T-cell (primary cell): ENCODE measurements at regions not wholly inside any gene's neighbourhood (a gene's known extent, or its start where the extent isn't known, plus 50 kb on each side); places are given as distances from the start of the nearest gene placed in this dataset.

Source experiments
- ATAC-seq, 4 experiments: fragments of 200-7000 bp in 3 of 4; fragments of 150-1000 bp in 1 of 4; cut with Tn5 transposase; replicated peaks in 1 of 4; 1 replicate in 3 of 4; 2 replicates in 1 of 4; pipeline ENCODE4 v1.10.0; 2021; ENCODE audit warnings: moderate library complexity in 3 of 4, mild to moderate bottlenecking in 2 of 4, moderate number of reproducible peaks in 1 of 4
- CTCF ChIA-PET, 2 donors: fragments of 300-600 bp; sonication (Branson Sonifier 250); formaldehyde crosslinking; loops; one replicate each; lab custom pipeline; 2022; ENCODE audit warnings: antibody characterized with exemption in 2 of 2; lab: Charles Lee
- POLR2A ChIA-PET, 2 donors: fragments of 300-600 bp; sonication (Branson Sonifier 250); formaldehyde crosslinking; loops; one replicate each; lab custom pipeline; 2022; ENCODE audit warnings: antibody characterized with exemption in 2 of 2; lab: Charles Lee
- DNase-seq, 35 experiments: peaks; one replicate each; pipeline versions ENCODE4 v3.0.0 to v3.0.0-alpha.2; 2013 to 2023
- H3K27ac ChIP-seq: one replicate; pipeline ENCODE4 v1.5.1; 2013; ENCODE audit warnings: low read length
- H3K27me3 ChIP-seq, 2 experiments: replicated peaks in 1 of 2; 1 replicate in 1 of 2; 2 replicates in 1 of 2; pipeline versions ENCODE4 v1.6.1 to v1.7.0; 2013; ENCODE audit warnings: low read length in 1 of 2, mixed read lengths in 1 of 2; ENCODE audit not compliant: control insufficient read depth in 2 of 2, insufficient read depth in 2 of 2; ENCODE audit errors: extremely low read depth in 1 of 2
- H3K36me3 ChIP-seq, 2 donors: 1 replicate in 1 of 2; 2 replicates in 1 of 2; pipeline versions ENCODE4 v1.6.1 to v1.7.0; 2013; ENCODE audit warnings: low read length in 1 of 2; ENCODE audit not compliant: control insufficient read depth in 2 of 2, insufficient read depth in 1 of 2; ENCODE audit errors: extremely low read depth in 1 of 2
- H3K4me1 ChIP-seq, 2 experiments: 1 replicate in 1 of 2; 2 replicates in 1 of 2; pipeline versions ENCODE4 v1.6.1 to v1.7.0; 2013; ENCODE audit warnings: low read length in 2 of 2, mixed read lengths in 1 of 2; ENCODE audit not compliant: insufficient read depth in 2 of 2, control insufficient read depth in 1 of 2; ENCODE audit errors: extremely low read depth in 1 of 2
- H3K4me3 ChIP-seq, 2 donors: 1 replicate in 1 of 2; 2 replicates in 1 of 2; pipeline versions ENCODE4 v1.5.1 to v1.7.0; 2013; ENCODE audit warnings: mild to moderate bottlenecking in 2 of 2, low read length in 1 of 2, moderate library complexity in 1 of 2; ENCODE audit not compliant: control insufficient read depth in 1 of 2; ENCODE audit errors: extremely low read depth in 1 of 2
- H3K9me3 ChIP-seq: 2 replicates; pipeline ENCODE4 v1.7.0; 2013
- H3K27ac Mint-ChIP-seq, 2 donors: one replicate each; pipeline ENCODE4 v1.8.0; 2020 to 2021; ENCODE audit warnings: mild to moderate bottlenecking in 2 of 2, mixed read lengths in 2 of 2
- H3K27me3 Mint-ChIP-seq, 2 donors: one replicate each; pipeline ENCODE4 v1.8.0; 2021 to 2022; ENCODE audit warnings: mixed read lengths in 2 of 2
- H3K36me3 Mint-ChIP-seq: one replicate; pipeline ENCODE4 v1.8.0; 2021; ENCODE audit warnings: mixed read lengths
- H3K4me1 Mint-ChIP-seq, 3 donors: one replicate each; pipeline ENCODE4 v1.8.0; 2020 to 2022; ENCODE audit warnings: mixed read lengths in 3 of 3, mild to moderate bottlenecking in 1 of 3
- H3K4me3 Mint-ChIP-seq, 3 donors: one replicate each; pipeline ENCODE4 v1.8.0; 2020 to 2022; ENCODE audit warnings: mild to moderate bottlenecking in 3 of 3, mixed read lengths in 3 of 3, moderate library complexity in 3 of 3
- H3K9me3 Mint-ChIP-seq, 3 donors: one replicate each; pipeline ENCODE4 v1.8.0; 2020 to 2022; ENCODE audit warnings: mixed read lengths in 3 of 3
- WGBS: methylation state at CpG from one replicate; pipeline ENCODE4 v1.1.5; 2013; ENCODE audit warnings: missing lambda C conversion rate; ENCODE audit not compliant: insufficient coverage; 5-methylcytosine and 5-hydroxymethylcytosine counted together

DNA sequence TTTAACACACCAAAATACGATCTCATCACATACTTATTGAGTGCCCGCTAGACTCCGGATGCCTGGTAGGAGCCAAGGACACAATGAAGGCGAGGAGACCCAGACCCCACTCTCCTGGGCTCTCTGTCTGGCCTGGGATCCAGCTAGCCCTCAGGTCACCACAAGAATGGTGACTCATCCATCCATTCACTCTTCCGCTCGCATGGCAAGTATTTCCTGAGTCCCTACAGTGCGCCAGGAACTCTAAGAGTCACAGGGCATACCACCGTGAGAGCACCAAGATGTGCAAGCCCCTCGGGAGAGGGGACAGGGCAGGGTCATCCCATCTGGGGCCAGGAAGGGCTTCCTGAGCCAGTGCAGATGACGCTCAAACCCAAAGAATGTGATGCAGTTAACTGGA, 101.6 kb upstream of the PRR20G start:
- Histone ChIP-seq H3K4me1 (no peaks in the 10 kb centered on the region), H3K9me3 (no peaks in the 10 kb centered on the region), H3K4me3 (no peak overlapping the region), H3K27me3 (peaks cover 0 to 57% of the 10 kb centered on the region in 2 experiments), H3K36me3 (no peaks in the 10 kb centered on the region), H3K27ac (no peak overlapping the region)
- Mint-ChIP-seq H3K27me3 (peaks cover 20 to 32% of the 10 kb centered on the region in 2 donors), H3K36me3 (no peaks in the 10 kb centered on the region), H3K4me3 (no peak overlapping the region), H3K27ac (no peak overlapping the region), H3K4me1 (no peaks in the 10 kb centered on the region), H3K9me3 (no peaks in the 10 kb centered on the region)
- WGBS, result 73% methylated on average over 10 of the region's 10 CpGs
- ChIA-PET POLR2A (no interaction called here), CTCF (no interaction called here)
- DNase-seq (no peak), ATAC-seq (no peak)

DNA sequence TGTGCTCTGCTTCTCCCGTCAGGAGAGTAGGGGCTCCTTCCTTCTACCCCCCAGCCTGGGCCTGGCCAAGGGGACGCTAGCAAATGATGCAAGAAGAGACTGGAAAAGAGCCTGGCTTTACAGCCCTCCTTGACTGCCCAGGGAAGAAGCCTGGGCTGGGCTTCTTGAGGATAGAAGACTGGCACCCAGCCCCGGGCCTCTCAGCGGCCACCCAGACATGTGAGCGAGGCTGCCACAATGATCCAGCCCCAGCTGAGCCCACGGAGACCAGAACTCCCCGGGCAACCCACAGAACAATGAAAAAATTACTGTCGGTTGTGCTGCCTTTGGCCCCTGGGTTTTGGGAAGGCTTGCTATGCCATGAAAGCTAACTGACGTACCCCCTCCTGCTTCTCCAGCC, 100.6 kb upstream of the PRR20G start:
- peaks cover 2 to 54% of the 10 kb centered on the region in 2 experiments for H3K27me3 ChIP-seq
- Mint-ChIP-seq H3K36me3 (no peaks in the 10 kb centered on the region), H3K4me1 (no peaks in the 10 kb centered on the region), H3K27me3 (peaks cover 17 to 31% of the 10 kb centered on the region in 2 donors), H3K4me3 (no peak overlapping the region), H3K9me3 (no peaks in the 10 kb centered on the region), H3K27ac (no peak overlapping the region)
- H3K36me3 ChIP-seq, result no peaks in the 10 kb centered on the region
- CTCF ChIA-PET, result no interaction called here
- 74% methylated on average over 4 of the region's 9 CpGs for WGBS
- H3K4me1 ChIP-seq, result no peaks in the 10 kb centered on the region
- no peaks in the 10 kb centered on the region for H3K9me3 ChIP-seq
- H3K4me3 ChIP-seq, result no peak overlapping the region
- POLR2A ChIA-PET, result no interaction called here
- ATAC-seq (no peak), DNase-seq (no peak)
- H3K27ac ChIP-seq, result no peak overlapping the region

DNA sequence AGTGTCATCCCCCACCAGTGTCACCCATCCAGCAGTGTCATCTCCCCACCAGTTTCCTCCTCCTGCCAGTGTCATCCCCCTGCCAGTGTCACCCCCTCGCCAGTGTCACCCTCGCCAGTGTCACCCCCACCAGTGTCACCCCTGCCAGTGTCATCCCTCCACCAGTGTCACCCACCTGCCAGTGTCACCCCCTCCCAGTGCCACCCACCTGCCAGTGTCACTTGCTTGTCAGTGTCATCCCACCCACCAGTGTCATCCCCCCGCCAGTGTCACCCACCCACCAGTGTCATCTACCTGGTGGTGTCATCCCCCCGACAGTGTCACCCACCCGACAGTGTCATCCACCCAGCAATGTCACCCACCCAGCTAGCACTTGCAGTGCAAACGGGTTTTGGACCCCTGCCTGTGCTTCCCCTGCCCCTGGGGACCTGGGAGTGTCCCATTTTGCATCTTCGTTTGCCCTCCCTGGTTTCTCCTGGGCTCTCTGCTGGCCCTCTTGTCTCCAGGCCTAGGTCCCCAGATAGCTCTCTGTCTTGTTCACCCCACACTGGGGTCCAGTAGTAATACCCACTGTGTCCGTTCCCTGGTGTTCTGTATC, 99.8 kb upstream of the PRR20G start:
- no peak overlapping the region for H3K4me3 Mint-ChIP-seq
- POLR2A ChIA-PET, result no interaction called here

DNA sequence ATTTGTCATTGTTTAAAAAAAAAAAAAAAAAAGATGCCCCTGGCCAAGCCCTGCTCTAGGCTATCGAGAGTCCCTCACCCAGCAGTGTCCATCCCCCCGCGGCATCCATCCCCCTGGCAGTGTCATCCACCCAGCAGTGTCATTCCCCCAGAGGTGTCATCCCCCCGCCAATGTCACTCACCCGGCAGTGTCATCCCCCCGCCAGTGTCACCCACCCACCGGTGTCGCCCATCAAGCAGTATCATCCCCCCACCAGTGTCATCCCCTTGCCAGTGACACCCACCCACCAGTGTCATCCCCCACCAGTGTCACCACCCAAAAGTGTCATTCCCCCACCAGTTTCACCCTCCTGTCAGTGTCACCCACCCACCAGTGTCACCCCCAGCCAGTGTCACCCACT, 99.3 kb upstream of the PRR20G start:
- 78% methylated on average over 2 of the region's 8 CpGs for WGBS
- Histone ChIP-seq H3K27me3 (peaks cover 2 to 48% of the 10 kb centered on the region in 2 experiments), H3K9me3 (no peaks in the 10 kb centered on the region), H3K4me1 (no peaks in the 10 kb centered on the region), H3K4me3 (no peak overlapping the region), H3K36me3 (no peaks in the 10 kb centered on the region), H3K27ac (no peak overlapping the region)
- peaks cover 0 to under 1% (median 0%) of the 10 kb centered on the region in 3 donors for H3K9me3 Mint-ChIP-seq
- ATAC-seq (no peak), DNase-seq (no peak)
- peaks cover 10 to 25% of the 10 kb centered on the region in 2 donors for H3K27me3 Mint-ChIP-seq
- CTCF ChIA-PET, result no interaction called here
- no peaks in the 10 kb centered on the region for H3K4me1 Mint-ChIP-seq
- H3K27ac Mint-ChIP-seq, result no peak overlapping the region
- POLR2A ChIA-PET, result no interaction called here
- no peak overlapping the region for H3K4me3 Mint-ChIP-seq
- no peaks in the 10 kb centered on the region for H3K36me3 Mint-ChIP-seq

More for the DNA sequence above, 99.8 kb upstream of the PRR20G start:
- CTCF ChIA-PET, result no interaction called here
- DNase-seq (no peak), ATAC-seq (no peak)
- peaks cover 2 to 48% of the 10 kb centered on the region in 2 experiments for H3K27me3 ChIP-seq
- peaks cover 14 to 25% of the 10 kb centered on the region in 2 donors for H3K27me3 Mint-ChIP-seq
- no peaks in the 10 kb centered on the region for H3K9me3 Mint-ChIP-seq
- H3K9me3 ChIP-seq, result no peaks in the 10 kb centered on the region
- no peak overlapping the region for H3K4me3 ChIP-seq
- no peaks in the 10 kb centered on the region for H3K36me3 Mint-ChIP-seq
- WGBS, result 76% methylated on average over 5 of the region's 8 CpGs
- no peak overlapping the region for H3K27ac Mint-ChIP-seq
- no peaks in the 10 kb centered on the region for H3K36me3 ChIP-seq
- no peaks in the 10 kb centered on the region for H3K4me1 Mint-ChIP-seq
- H3K27ac ChIP-seq, result no peak overlapping the region
- no peaks in the 10 kb centered on the region for H3K4me1 ChIP-seq

DNA sequence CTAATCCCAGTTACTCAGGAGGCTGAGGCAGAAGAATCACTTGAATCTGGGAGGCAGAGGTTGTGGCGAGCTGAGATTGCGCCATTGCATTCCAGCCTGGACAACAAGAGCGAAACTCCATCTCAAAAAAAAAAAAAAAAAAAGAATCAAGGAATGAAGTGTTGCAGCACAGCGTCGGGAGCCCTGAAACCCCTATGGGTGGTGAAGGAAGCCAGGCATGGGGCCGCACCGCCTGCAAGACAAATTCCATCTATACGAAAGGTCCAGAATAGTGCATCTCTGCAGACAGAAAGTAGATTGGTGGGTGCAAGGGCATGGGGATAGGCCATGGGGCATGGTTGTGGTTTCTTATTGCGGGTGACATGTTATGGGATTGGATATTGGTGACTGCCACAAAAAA, 98.6 kb upstream of the PRR20G start:
- Histone ChIP-seq H3K4me1 (no peaks in the 10 kb centered on the region), H3K27ac (no peak overlapping the region), H3K36me3 (no peaks in the 10 kb centered on the region), H3K27me3 (peaks cover 2 to 44% of the 10 kb centered on the region in 2 experiments), H3K9me3 (no peaks in the 10 kb centered on the region), H3K4me3 (no peak overlapping the region)
- no peak for ATAC-seq
- 86% methylated on average over 4 of the region's 9 CpGs for WGBS
- Mint-ChIP-seq H3K4me3 (no peak overlapping the region), H3K9me3 (peaks cover 0 to 4% (median 0%) of the 10 kb centered on the region in 3 donors), H3K4me1 (no peaks in the 10 kb centered on the region), H3K27ac (no peak overlapping the region), H3K36me3 (no peaks in the 10 kb centered on the region), H3K27me3 (peaks cover 10 to 23% of the 10 kb centered on the region in 2 donors)
- no peak for DNase-seq
- ChIA-PET CTCF (no interaction called here), POLR2A (no interaction called here)

DNA sequence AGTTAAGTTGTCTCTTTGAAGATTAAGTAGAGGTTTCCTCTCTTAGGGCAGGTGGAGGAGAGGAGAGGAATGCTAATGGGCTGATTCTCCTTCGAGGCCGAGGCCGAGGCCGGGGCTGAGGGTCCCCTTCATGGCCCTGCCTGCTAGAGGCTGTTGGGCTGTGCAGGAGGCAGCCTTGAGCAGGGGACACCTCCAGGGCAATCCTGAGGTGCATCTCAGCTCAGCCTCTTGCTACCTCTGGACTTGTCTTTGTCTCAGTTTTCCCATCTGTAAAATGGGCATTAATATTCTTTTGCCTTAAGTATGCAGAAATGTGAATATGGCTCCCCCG, 97.7 kb upstream of the PRR20G start:
- CTCF ChIA-PET, result no interaction called here
- Histone ChIP-seq H3K4me3 (no peak overlapping the region), H3K27me3 (peaks cover 2 to 36% of the 10 kb centered on the region in 2 experiments), H3K4me1 (no peaks in the 10 kb centered on the region), H3K27ac (no peak overlapping the region), H3K36me3 (no peaks in the 10 kb centered on the region), H3K9me3 (no peaks in the 10 kb centered on the region)
- Mint-ChIP-seq H3K4me1 (no peaks in the 10 kb centered on the region), H3K9me3 (peaks cover 0 to 6% (median 0%) of the 10 kb centered on the region in 3 donors), H3K36me3 (no peaks in the 10 kb centered on the region), H3K27me3 (peaks cover 10 to 20% of the 10 kb centered on the region in 2 donors), H3K27ac (no peak overlapping the region), H3K4me3 (no peak overlapping the region)
- DNase-seq, result no peak
- WGBS, result 76% methylated on average over 4 of the region's 5 CpGs
- POLR2A ChIA-PET, result no interaction called here
- ATAC-seq, result no peak
